SU-DHL-6 (cell line): ENCODE measurements at regions not wholly inside any gene's neighbourhood (a gene's known extent, or its start where the extent isn't known, plus 50 kb on each side); places are given as distances from the start of the nearest gene placed in this dataset.

Source experiments
- H2AFZ ChIP-seq: fragments of 200-600 bp; sonication (generic); 2 replicates; pipeline ENCODE4 v1.6.1; 2014; ENCODE audit warnings: low read depth, mild to moderate bottlenecking, moderate library complexity, mixed read lengths, antibody characterized with exemption, low read length; ENCODE audit not compliant: severe bottlenecking
- H3F3A ChIP-seq: fragments of 200-600 bp; shearing (Covaris generic); 2 replicates; pipeline ENCODE4 v1.6.0; 2016; ENCODE audit warnings: antibody characterized with exemption, mild to moderate bottlenecking; ENCODE audit not compliant: insufficient read depth
- H3K27ac ChIP-seq: fragments of 200-600 bp; sonication (generic); 2 replicates; pipeline ENCODE4 v1.5.1; 2016; ENCODE audit warnings: low read depth, mild to moderate bottlenecking, low read length, moderate library complexity, mixed read lengths
- H3K27me3 ChIP-seq: fragments of 200-600 bp; sonication (generic), shearing (Covaris generic); 2 replicates; pipeline ENCODE4 v1.6.0; 2014; ENCODE audit warnings: mild to moderate bottlenecking, low read length
- H3K36me3 ChIP-seq: fragments of 200-600 bp; sonication (generic); 2 replicates; pipeline ENCODE4 v1.6.1; 2014; ENCODE audit warnings: mild to moderate bottlenecking, low read length, mixed read lengths
- H3K4me2 ChIP-seq: fragments of 300-600, 200-600 bp; shearing (Covaris generic), sonication (generic); 2 replicates; pipeline ENCODE4 v1.6.0; 2014; ENCODE audit warnings: low read length, low read depth, mild to moderate bottlenecking; ENCODE audit not compliant: poor library complexity, severe bottlenecking
- H3K4me3 ChIP-seq: fragments of 200-600 bp; sonication (generic); 2 replicates; pipeline ENCODE4 v1.5.1; 2014; ENCODE audit warnings: antibody characterized with exemption, low read length, mild to moderate bottlenecking, mixed read lengths; ENCODE audit not compliant: insufficient read depth, poor library complexity, severe bottlenecking
- H3K79me2 ChIP-seq: fragments of 200-600 bp; sonication (generic); 2 replicates; pipeline ENCODE4 v1.6.1; 2014; ENCODE audit warnings: mild to moderate bottlenecking, low read length, moderate library complexity; ENCODE audit not compliant: insufficient read depth
- H3K9ac ChIP-seq: fragments of 200-600 bp; sonication (generic); 2 replicates; pipeline ENCODE4 v1.7.0; 2014; ENCODE audit warnings: mild to moderate bottlenecking, low read length
- H3K9me2 ChIP-seq: fragments of 200-600 bp; sonication (generic); replicated peaks from 2 replicates; pipeline ENCODE4 v1.6.1; 2014; ENCODE audit warnings: low read length; ENCODE audit not compliant: insufficient read depth
- H3K9me3 ChIP-seq: fragments of 200-600 bp; sonication (generic); 2 replicates; pipeline ENCODE4 v1.6.1; 2014; ENCODE audit warnings: low read length, mixed read lengths; ENCODE audit not compliant: insufficient read depth
- H4K20me1 ChIP-seq: fragments of 200-600 bp; sonication (generic); 2 replicates; pipeline ENCODE4 v1.6.1; 2014; ENCODE audit warnings: low read depth, mild to moderate bottlenecking, antibody characterized with exemption, low read length, moderate library complexity, mixed read lengths
- EZH2phosphoT487 ChIP-seq: fragments of 200-600 bp; sonication (generic), shearing (Covaris generic); conservative IDR thresholded peaks from 2 replicates; pipeline ENCODE4 v1.6.1; 2018; ENCODE audit warnings: mild to moderate bottlenecking, antibody characterized with exemption, low read length, moderate library complexity, mixed read lengths
- TF ChIP-seq, protein P1 (sequence below): fragments of 200-600 bp; sonication (generic); IDR thresholded peaks from one replicate; pipeline ENCODE4 v1.5.1; 2017; ENCODE audit warnings: antibody characterized with exemption, mild to moderate bottlenecking, low read length, moderate library complexity; ENCODE audit not compliant: insufficient read depth, poor library complexity, severe bottlenecking

- Histone ChIP-seq H3K4me2 (no peak overlapping the region), H3F3A (no peaks in the 10 kb centered on the region), H3K27ac (no peak overlapping the region), H4K20me1 (no peaks in the 10 kb centered on the region), H2AFZ (no peak overlapping the region), H3K36me3 (no peaks in the 10 kb centered on the region), H3K9me2 (no peaks in the 10 kb centered on the region), H3K27me3 (no peaks in the 10 kb centered on the region), H3K9ac (no peak overlapping the region), H3K9me3 (no peaks in the 10 kb centered on the region), H3K79me2 (no peaks in the 10 kb centered on the region), H3K4me3 (no peak overlapping the region)
- TF ChIP-seq, protein P1, sequence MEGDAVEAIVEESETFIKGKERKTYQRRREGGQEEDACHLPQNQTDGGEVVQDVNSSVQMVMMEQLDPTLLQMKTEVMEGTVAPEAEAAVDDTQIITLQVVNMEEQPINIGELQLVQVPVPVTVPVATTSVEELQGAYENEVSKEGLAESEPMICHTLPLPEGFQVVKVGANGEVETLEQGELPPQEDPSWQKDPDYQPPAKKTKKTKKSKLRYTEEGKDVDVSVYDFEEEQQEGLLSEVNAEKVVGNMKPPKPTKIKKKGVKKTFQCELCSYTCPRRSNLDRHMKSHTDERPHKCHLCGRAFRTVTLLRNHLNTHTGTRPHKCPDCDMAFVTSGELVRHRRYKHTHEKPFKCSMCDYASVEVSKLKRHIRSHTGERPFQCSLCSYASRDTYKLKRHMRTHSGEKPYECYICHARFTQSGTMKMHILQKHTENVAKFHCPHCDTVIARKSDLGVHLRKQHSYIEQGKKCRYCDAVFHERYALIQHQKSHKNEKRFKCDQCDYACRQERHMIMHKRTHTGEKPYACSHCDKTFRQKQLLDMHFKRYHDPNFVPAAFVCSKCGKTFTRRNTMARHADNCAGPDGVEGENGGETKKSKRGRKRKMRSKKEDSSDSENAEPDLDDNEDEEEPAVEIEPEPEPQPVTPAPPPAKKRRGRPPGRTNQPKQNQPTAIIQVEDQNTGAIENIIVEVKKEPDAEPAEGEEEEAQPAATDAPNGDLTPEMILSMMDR, result no peak
- TF ChIP-seq EZH2phosphoT487, result no peak
Measured at GRCh38 chr1:221625026-221625425, 116.9 kb downstream of the DUSP10 start.

DNA sequence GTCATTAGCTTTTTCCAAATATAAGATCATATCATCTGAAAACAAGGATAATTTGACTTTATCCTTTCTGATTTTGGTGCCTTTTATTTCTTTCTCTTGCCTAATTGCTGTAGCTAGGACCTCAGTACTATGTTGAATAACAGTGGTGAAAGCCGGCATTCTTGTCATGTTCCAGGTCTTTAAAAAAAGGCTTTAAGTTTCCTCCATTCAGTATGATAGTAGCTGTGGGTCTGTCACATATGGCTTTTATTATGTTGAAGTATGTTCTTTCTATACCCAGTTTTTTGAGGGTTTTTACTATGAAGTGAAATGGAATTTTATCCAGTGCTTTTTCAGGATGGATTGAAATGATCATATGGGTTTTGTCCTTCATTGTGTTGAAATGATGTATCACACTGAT, 115.8 kb downstream of the DUSP10 start:
- Histone ChIP-seq H3K36me3 (no peaks in the 10 kb centered on the region), H3K9me2 (no peaks in the 10 kb centered on the region), H3K27me3 (no peaks in the 10 kb centered on the region), H3K27ac (no peak overlapping the region), H3K4me3 (no peak overlapping the region), H3K4me2 (no peak overlapping the region), H3K9ac (no peak overlapping the region), H3K9me3 (no peaks in the 10 kb centered on the region), H3F3A (no peaks in the 10 kb centered on the region), H3K79me2 (no peaks in the 10 kb centered on the region), H4K20me1 (no peaks in the 10 kb centered on the region), H2AFZ (no peak overlapping the region)
- no peak for TF ChIP-seq EZH2phosphoT487
- TF ChIP-seq, protein P1, result no peak

DNA sequence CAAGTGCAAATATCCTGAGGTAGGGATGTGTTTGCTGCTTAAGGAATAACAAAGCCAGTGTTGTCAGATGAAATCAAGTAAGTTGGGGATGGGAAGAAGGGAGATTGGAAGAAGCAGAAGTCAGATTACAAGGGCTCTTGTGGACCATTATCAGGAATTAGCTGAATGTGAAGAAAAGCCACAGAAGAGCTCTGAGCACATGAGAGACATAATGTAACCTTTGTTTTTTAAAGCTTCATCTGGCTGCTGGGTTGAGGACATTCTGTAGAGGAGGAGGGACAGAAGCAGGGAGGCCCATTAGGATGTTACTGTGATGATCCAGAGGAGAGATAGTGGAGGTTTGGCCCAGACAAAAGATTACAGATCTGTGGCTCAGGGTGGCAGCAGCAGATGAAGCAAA, 111.7 kb downstream of the DUSP10 start:
- Histone ChIP-seq H2AFZ (no peak overlapping the region), H3K9ac (no peak overlapping the region), H3K79me2 (no peaks in the 10 kb centered on the region), H3K9me3 (no peaks in the 10 kb centered on the region), H3K9me2 (no peaks in the 10 kb centered on the region), H3F3A (no peaks in the 10 kb centered on the region), H4K20me1 (no peaks in the 10 kb centered on the region), H3K27ac (no peak overlapping the region), H3K36me3 (no peaks in the 10 kb centered on the region), H3K4me2 (no peak overlapping the region), H3K27me3 (no peaks in the 10 kb centered on the region), H3K4me3 (no peak overlapping the region)
- TF ChIP-seq EZH2phosphoT487, result no peak
- TF ChIP-seq, protein P1, result no peak

DNA sequence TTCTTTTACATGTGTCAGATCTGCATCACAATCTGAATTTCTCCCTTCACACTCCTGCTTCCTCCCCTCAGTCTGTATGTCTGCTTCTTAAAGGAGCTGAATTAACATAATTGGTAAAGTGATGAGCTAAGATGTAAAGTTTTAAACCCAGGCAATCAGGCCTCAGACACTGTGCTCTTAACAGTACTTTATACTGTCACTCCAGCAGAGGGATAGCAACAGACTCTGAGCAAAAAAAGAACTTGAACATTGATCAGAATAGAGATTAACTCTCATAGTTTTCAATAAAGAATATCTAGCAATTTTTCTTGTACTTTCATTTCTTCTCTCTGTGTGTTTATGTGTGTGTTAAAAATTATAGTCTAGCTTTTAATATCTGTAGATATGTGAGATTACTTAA, 110.3 kb downstream of the DUSP10 start:
- H3K9me2 ChIP-seq, result no peaks in the 10 kb centered on the region
- no peaks in the 10 kb centered on the region for H3F3A ChIP-seq
- H3K9ac ChIP-seq, result no peak overlapping the region
- no peak overlapping the region for H2AFZ ChIP-seq
- H3K4me2 ChIP-seq, result no peak overlapping the region
- H3K4me3 ChIP-seq, result no peak overlapping the region
- no peak for TF ChIP-seq EZH2phosphoT487
- TF ChIP-seq, protein P1, result no peak
- no peaks in the 10 kb centered on the region for H4K20me1 ChIP-seq
- no peaks in the 10 kb centered on the region for H3K79me2 ChIP-seq
- H3K27ac ChIP-seq, result no peak overlapping the region
- H3K27me3 ChIP-seq, result no peaks in the 10 kb centered on the region
- H3K9me3 ChIP-seq, result no peaks in the 10 kb centered on the region
- no peaks in the 10 kb centered on the region for H3K36me3 ChIP-seq
